HEK293 (cell line): ENCODE measurements at regions not wholly inside any gene's neighbourhood (a gene's known extent, or its start where the extent isn't known, plus 50 kb on each side); places are given as distances from the start of the nearest gene placed in this dataset.

Source experiments
- ZNF174 ChIP-seq: fragments of 450-650 bp; formaldehyde crosslinking; IDR thresholded peaks from 2 replicates; pipeline ENCODE4 v1.5.0; 2017; ENCODE audit warnings: missing biosample characterization, mild to moderate bottlenecking, missing genetic modification characterization
- ZNF311 ChIP-seq: fragments of 450-650 bp; formaldehyde crosslinking; IDR thresholded peaks from 2 replicates; pipeline ENCODE4 v1.5.1; 2017; ENCODE audit warnings: missing biosample characterization, missing genetic modification characterization, borderline replicate concordance
- ZNF433 ChIP-seq: fragments of 450-650 bp; formaldehyde crosslinking; IDR thresholded peaks from 2 replicates; pipeline ENCODE4 v1.5.1; 2016; ENCODE audit warnings: missing biosample characterization, missing genetic modification characterization, low read depth
- ZNF670 ChIP-seq: fragments of 450-650 bp; formaldehyde crosslinking; IDR thresholded peaks from 2 replicates; pipeline ENCODE4 v1.5.1; 2016; ENCODE audit warnings: missing biosample characterization, missing genetic modification characterization, low read depth
- TF ChIP-seq, protein P1 (sequence below): fragments of 450-650 bp; IDR thresholded peaks from 2 replicates; pipeline ENCODE4 v1.5.1; 2018; ENCODE audit warnings: missing biosample characterization, mild to moderate bottlenecking, missing genetic modification characterization

DNA sequence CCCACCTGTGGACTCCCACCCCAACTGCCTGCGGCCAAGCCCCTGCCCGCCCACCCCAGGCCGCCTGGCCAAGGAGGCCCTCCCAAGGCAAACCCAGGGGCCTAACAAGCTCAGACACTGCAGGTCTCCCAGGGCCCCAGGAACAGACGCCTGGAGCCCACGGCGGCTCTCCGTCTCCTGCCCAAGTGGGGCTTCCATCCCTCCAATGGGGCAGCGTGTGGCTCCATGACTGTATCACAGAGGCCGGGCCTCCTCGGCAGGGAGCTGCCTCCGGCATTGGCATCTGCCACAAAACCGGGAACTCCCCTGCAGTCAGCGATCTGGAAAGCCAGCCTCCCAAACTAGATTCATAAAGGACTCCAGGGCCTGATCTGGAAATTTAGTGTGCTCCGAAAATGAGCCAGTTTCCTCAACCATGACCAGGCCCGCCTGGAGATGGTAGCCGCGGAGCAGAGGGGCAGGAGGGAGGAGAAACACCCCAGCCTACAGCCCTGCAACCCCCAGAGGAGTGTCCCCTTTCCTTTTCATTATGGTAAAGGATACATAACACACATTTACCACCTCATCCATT lies 148.3 kb upstream of the IQSEC1 start:
- TF ChIP-seq ZNF311 (tag by site-specific recombination), result no peak
- TF ChIP-seq ZNF433 (tag by site-specific recombination), result no peak
- no peak for TF ChIP-seq ZNF174 (tag by site-specific recombination)
- TF ChIP-seq, protein P1, sequence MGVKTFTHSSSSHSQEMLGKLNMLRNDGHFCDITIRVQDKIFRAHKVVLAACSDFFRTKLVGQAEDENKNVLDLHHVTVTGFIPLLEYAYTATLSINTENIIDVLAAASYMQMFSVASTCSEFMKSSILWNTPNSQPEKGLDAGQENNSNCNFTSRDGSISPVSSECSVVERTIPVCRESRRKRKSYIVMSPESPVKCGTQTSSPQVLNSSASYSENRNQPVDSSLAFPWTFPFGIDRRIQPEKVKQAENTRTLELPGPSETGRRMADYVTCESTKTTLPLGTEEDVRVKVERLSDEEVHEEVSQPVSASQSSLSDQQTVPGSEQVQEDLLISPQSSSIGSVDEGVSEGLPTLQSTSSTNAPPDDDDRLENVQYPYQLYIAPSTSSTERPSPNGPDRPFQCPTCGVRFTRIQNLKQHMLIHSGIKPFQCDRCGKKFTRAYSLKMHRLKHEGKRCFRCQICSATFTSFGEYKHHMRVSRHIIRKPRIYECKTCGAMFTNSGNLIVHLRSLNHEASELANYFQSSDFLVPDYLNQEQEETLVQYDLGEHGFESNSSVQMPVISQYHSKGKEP (tag by site-specific recombination), result no peak
- TF ChIP-seq ZNF670 (tag by site-specific recombination), result no peak
